Neural cell (in vitro differentiated cells): ENCODE measurements at regions not wholly inside any gene's neighbourhood (a gene's known extent, or its start where the extent isn't known, plus 50 kb on each side); places are given as distances from the start of the nearest gene placed in this dataset.

ENCODE experiments used
- H2AFZ ChIP-seq: fragments of 200-600, 300-800 bp; sonication (generic), shearing (Covaris generic); 2 replicates; pipeline ENCODE4 v1.6.0; 2014; ENCODE audit warnings: low read depth, mild to moderate bottlenecking, antibody characterized with exemption, low read length, moderate library complexity
- H3F3A ChIP-seq: fragments of 200-600 bp; shearing (Covaris generic); 2 replicates; pipeline ENCODE4 v1.6.1; 2016; ENCODE audit warnings: mild to moderate bottlenecking, moderate library complexity, mixed read lengths, antibody characterized with exemption, low read length; ENCODE audit not compliant: insufficient read depth, poor library complexity, severe bottlenecking
- H3K27ac ChIP-seq: fragments of 200-600, 300-800 bp; sonication (generic), shearing (Covaris generic); 2 replicates; pipeline ENCODE4 v1.5.1; 2014; ENCODE audit warnings: mild to moderate bottlenecking, low read length, moderate library complexity
- H3K27me3 ChIP-seq: fragments of 300-800, 200-600 bp; sonication (generic), shearing (Covaris generic); 2 replicates; pipeline ENCODE4 v1.6.0; 2014; ENCODE audit warnings: mild to moderate bottlenecking, low read depth, low read length, moderate library complexity; ENCODE audit not compliant: insufficient read depth
- H3K36me3 ChIP-seq: fragments of 300-800, 200-600 bp; sonication (generic), shearing (Covaris generic); 2 replicates; pipeline ENCODE4 v1.5.1; 2014; ENCODE audit warnings: mild to moderate bottlenecking, antibody characterized with exemption, low read length, moderate library complexity; ENCODE audit not compliant: insufficient read depth
- H3K4me2 ChIP-seq: fragments of 300-800, 200-600 bp; sonication (generic), shearing (Covaris generic); 2 replicates; pipeline ENCODE4 v1.6.0; 2014; ENCODE audit warnings: mild to moderate bottlenecking, low read length
- H3K4me3 ChIP-seq: fragments of 300-800, 200-600 bp; sonication (generic), shearing (Covaris generic); 2 replicates; pipeline ENCODE4 v1.5.1; 2014; ENCODE audit warnings: mild to moderate bottlenecking, low read length, moderate library complexity
- H3K79me2 ChIP-seq: fragments of 200-600 bp; shearing (Covaris generic); replicated peaks from 2 replicates; pipeline ENCODE4 v1.6.0; 2014; ENCODE audit warnings: mild to moderate bottlenecking, low read length, moderate library complexity; ENCODE audit not compliant: insufficient read depth
- H3K9ac ChIP-seq: fragments of 300-800, 200-600 bp; sonication (generic), shearing (Covaris generic); 2 replicates; pipeline ENCODE4 v1.6.1; 2016; ENCODE audit warnings: mild to moderate bottlenecking, low read length, mixed read lengths
- H3K9me2 ChIP-seq: fragments of 200-600 bp; shearing (Covaris generic); 2 replicates; pipeline ENCODE4 v1.6.1; 2016; ENCODE audit warnings: mild to moderate bottlenecking, low read length, mixed read lengths; ENCODE audit not compliant: insufficient read depth
- H3K9me3 ChIP-seq: fragments of 200-600, 300-800 bp; sonication (generic), shearing (Covaris generic); 2 replicates; pipeline ENCODE4 v1.6.1; 2016; ENCODE audit warnings: mild to moderate bottlenecking, mixed run types, low read length, moderate library complexity, mixed read lengths
- H4K20me1 ChIP-seq: fragments of 200-600 bp; shearing (Covaris generic); 2 replicates; pipeline ENCODE4 v1.6.1; 2016; ENCODE audit warnings: mild to moderate bottlenecking, mixed run types; ENCODE audit not compliant: insufficient read depth
- EP300 ChIP-seq: fragments of 450-650 bp; conservative IDR thresholded peaks from 2 replicates; pipeline ENCODE4 v1.6.1; 2014; ENCODE audit warnings: antibody characterized with exemption, mild to moderate bottlenecking, moderate library complexity; ENCODE audit not compliant: poor library complexity, severe bottlenecking
- EZH2 ChIP-seq: fragments of 200-600, 300-800 bp; shearing (Covaris generic), sonication (generic); IDR thresholded peaks from 2 replicates; pipeline ENCODE4 v1.6.1; 2014; ENCODE audit warnings: antibody characterized with exemption, low read length, borderline replicate concordance, mild to moderate bottlenecking; ENCODE audit not compliant: insufficient read depth, poor library complexity, severe bottlenecking
- MXI1 ChIP-seq: fragments of 450-650 bp; conservative IDR thresholded peaks from 2 replicates; pipeline ENCODE4 v1.6.1; 2014; ENCODE audit warnings: antibody characterized with exemption, mild to moderate bottlenecking; ENCODE audit not compliant: poor library complexity, severe bottlenecking
- POLR2AphosphoS5 ChIP-seq: IDR thresholded peaks from 2 replicates; pipeline ENCODE4 v1.6.1; 2012
- RAD21 ChIP-seq: fragments of 450-650 bp; conservative IDR thresholded peaks from 2 replicates; pipeline ENCODE4 v1.6.1; 2014; ENCODE audit warnings: antibody characterized with exemption, mild to moderate bottlenecking, moderate library complexity
- SMC3 ChIP-seq: fragments of 450-650 bp; conservative IDR thresholded peaks from 2 replicates; pipeline ENCODE4 v1.6.1; 2014; ENCODE audit warnings: antibody characterized with exemption, mild to moderate bottlenecking, moderate library complexity; ENCODE audit not compliant: poor library complexity
- TAF1 ChIP-seq: IDR thresholded peaks from 2 replicates; pipeline ENCODE4 v1.6.1; 2012; ENCODE audit warnings: low read depth
- TF ChIP-seq, protein P1 (sequence below): fragments of 450-650 bp; IDR thresholded peaks from 2 replicates; pipeline ENCODE4 v1.5.1; 2014; ENCODE audit warnings: antibody characterized with exemption, mild to moderate bottlenecking, moderate library complexity; ENCODE audit not compliant: poor library complexity, severe bottlenecking
- TF ChIP-seq, protein P2 (sequence below): IDR thresholded peaks from 2 replicates; pipeline ENCODE4 v1.6.1; 2012; ENCODE audit warnings: borderline replicate concordance

- Histone ChIP-seq H3F3A (no peaks in the 10 kb centered on the region), H3K9me3 (no peaks in the 10 kb centered on the region), H3K27me3 (no peaks in the 10 kb centered on the region), H3K9ac (no peak overlapping the region), H3K27ac (no peak overlapping the region), H3K4me2 (no peak overlapping the region), H3K4me3 (no peak overlapping the region), H3K36me3 (no peaks in the 10 kb centered on the region), H2AFZ (no peak overlapping the region), H3K9me2 (no peaks in the 10 kb centered on the region), H3K79me2 (no peaks in the 10 kb centered on the region), H4K20me1 (no peaks in the 10 kb centered on the region)
- no peak for TF ChIP-seq EP300
- TF ChIP-seq, protein P1, sequence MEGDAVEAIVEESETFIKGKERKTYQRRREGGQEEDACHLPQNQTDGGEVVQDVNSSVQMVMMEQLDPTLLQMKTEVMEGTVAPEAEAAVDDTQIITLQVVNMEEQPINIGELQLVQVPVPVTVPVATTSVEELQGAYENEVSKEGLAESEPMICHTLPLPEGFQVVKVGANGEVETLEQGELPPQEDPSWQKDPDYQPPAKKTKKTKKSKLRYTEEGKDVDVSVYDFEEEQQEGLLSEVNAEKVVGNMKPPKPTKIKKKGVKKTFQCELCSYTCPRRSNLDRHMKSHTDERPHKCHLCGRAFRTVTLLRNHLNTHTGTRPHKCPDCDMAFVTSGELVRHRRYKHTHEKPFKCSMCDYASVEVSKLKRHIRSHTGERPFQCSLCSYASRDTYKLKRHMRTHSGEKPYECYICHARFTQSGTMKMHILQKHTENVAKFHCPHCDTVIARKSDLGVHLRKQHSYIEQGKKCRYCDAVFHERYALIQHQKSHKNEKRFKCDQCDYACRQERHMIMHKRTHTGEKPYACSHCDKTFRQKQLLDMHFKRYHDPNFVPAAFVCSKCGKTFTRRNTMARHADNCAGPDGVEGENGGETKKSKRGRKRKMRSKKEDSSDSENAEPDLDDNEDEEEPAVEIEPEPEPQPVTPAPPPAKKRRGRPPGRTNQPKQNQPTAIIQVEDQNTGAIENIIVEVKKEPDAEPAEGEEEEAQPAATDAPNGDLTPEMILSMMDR, result no peak
- TF ChIP-seq MXI1, result no peak
- no peak for TF ChIP-seq EZH2
- TF ChIP-seq, protein P2, sequence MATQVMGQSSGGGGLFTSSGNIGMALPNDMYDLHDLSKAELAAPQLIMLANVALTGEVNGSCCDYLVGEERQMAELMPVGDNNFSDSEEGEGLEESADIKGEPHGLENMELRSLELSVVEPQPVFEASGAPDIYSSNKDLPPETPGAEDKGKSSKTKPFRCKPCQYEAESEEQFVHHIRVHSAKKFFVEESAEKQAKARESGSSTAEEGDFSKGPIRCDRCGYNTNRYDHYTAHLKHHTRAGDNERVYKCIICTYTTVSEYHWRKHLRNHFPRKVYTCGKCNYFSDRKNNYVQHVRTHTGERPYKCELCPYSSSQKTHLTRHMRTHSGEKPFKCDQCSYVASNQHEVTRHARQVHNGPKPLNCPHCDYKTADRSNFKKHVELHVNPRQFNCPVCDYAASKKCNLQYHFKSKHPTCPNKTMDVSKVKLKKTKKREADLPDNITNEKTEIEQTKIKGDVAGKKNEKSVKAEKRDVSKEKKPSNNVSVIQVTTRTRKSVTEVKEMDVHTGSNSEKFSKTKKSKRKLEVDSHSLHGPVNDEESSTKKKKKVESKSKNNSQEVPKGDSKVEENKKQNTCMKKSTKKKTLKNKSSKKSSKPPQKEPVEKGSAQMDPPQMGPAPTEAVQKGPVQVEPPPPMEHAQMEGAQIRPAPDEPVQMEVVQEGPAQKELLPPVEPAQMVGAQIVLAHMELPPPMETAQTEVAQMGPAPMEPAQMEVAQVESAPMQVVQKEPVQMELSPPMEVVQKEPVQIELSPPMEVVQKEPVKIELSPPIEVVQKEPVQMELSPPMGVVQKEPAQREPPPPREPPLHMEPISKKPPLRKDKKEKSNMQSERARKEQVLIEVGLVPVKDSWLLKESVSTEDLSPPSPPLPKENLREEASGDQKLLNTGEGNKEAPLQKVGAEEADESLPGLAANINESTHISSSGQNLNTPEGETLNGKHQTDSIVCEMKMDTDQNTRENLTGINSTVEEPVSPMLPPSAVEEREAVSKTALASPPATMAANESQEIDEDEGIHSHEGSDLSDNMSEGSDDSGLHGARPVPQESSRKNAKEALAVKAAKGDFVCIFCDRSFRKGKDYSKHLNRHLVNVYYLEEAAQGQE, result no peak
Observed at GRCh38 chrX:924017-924416, 288.4 kb downstream of the CRLF2 start.

GRCh38 chrX:920234-920799 lies 289.7 kb downstream of the SHOX start:
- Histone ChIP-seq H3K36me3 (no peaks in the 10 kb centered on the region), H3K9me3 (no peaks in the 10 kb centered on the region), H3K79me2 (no peaks in the 10 kb centered on the region), H4K20me1 (no peaks in the 10 kb centered on the region), H3K9ac (no peak overlapping the region), H3K9me2 (no peaks in the 10 kb centered on the region), H3K27ac (no peak overlapping the region), H3K27me3 (no peaks in the 10 kb centered on the region), H3K4me3 (no peak overlapping the region), H3F3A (no peaks in the 10 kb centered on the region), H3K4me2 (no peak overlapping the region), H2AFZ (no peak overlapping the region)
- no peak for TF ChIP-seq TAF1
- TF ChIP-seq POLR2AphosphoS5, result no peak
- TF ChIP-seq, protein P2, result no peak
- TF ChIP-seq SMC3, result no peak
- no peak for TF ChIP-seq RAD21
- no peak for TF ChIP-seq EP300
- TF ChIP-seq MXI1, result no peak
- TF ChIP-seq, protein P1, result no peak
